Central memory CD8-positive, alpha-beta T cell (primary cell): ENCODE measurements at regions not wholly inside any gene's neighbourhood (a gene's known extent, or its start where the extent isn't known, plus 50 kb on each side); places are given as distances from the start of the nearest gene placed in this dataset.

ENCODE experiments used
- ATAC-seq: fragments of 150-1000 bp; cut with Tn5 transposase; replicated peaks from 2 replicates; pipeline ENCODE4 v1.10.0; 2022; ENCODE audit warnings: mild to moderate bottlenecking, moderate FRiP score, moderate number of reproducible peaks; ENCODE audit not compliant: poor library complexity, severe bottlenecking; ENCODE audit errors: extremely low read depth
- DNase-seq, 2 donors: peaks; one replicate each; pipeline ENCODE4 v3.0.0; 2021; ENCODE audit warnings: low spot score in 2 of 2
- H3K27ac Mint-ChIP-seq: one replicate; pipeline ENCODE4 v1.8.0; 2022; ENCODE audit warnings: low read depth, mild to moderate bottlenecking, moderate library complexity, mixed read lengths
- H3K27me3 Mint-ChIP-seq: one replicate; pipeline ENCODE4 v1.8.0; 2022; ENCODE audit warnings: mixed read lengths
- H3K36me3 Mint-ChIP-seq: one replicate; pipeline ENCODE4 v1.8.0; 2022; ENCODE audit warnings: mild to moderate bottlenecking, moderate library complexity, mixed read lengths; ENCODE audit not compliant: insufficient read depth
- H3K4me1 Mint-ChIP-seq: one replicate; pipeline ENCODE4 v1.8.0; 2022; ENCODE audit warnings: mixed read lengths
- H3K4me3 Mint-ChIP-seq: one replicate; pipeline ENCODE4 v1.8.0; 2022; ENCODE audit warnings: mild to moderate bottlenecking, moderate library complexity, mixed read lengths
- H3K9me3 Mint-ChIP-seq: one replicate; pipeline ENCODE4 v1.8.0; 2022; ENCODE audit warnings: mixed read lengths

- Mint-ChIP-seq H3K4me1 (no peaks in the 10 kb centered on the region), H3K27ac (no peak overlapping the region), H3K4me3 (no peak overlapping the region), H3K9me3 (no peaks in the 10 kb centered on the region), H3K36me3 (no peaks in the 10 kb centered on the region), H3K27me3 (peaks cover 42% of the 10 kb centered on the region)
- DNase-seq (no peak), ATAC-seq (no peak)
These were observed 156.2 kb downstream of the ZBTB18 start for GRCh38 chr1:244207042-244207934.

- Mint-ChIP-seq H3K4me1 (no peaks in the 10 kb centered on the region), H3K27ac (no peak overlapping the region), H3K4me3 (no peak overlapping the region), H3K36me3 (no peaks in the 10 kb centered on the region), H3K27me3 (peaks cover 40% of the 10 kb centered on the region), H3K9me3 (no peaks in the 10 kb centered on the region)
- DNase-seq (no peak), ATAC-seq (no peak)
These were observed 156.8 kb downstream of the ZBTB18 start for GRCh38 chr1:244207935-244208244.

- Mint-ChIP-seq H3K4me3 (no peak overlapping the region), H3K9me3 (no peaks in the 10 kb centered on the region), H3K36me3 (no peaks in the 10 kb centered on the region), H3K4me1 (no peaks in the 10 kb centered on the region), H3K27me3 (peaks cover 26% of the 10 kb centered on the region), H3K27ac (no peak overlapping the region)
- ATAC-seq (no peak), DNase-seq (no peak)
These were observed 158.9 kb downstream of the ZBTB18 start for GRCh38 chr1:244209955-244210354.

GRCh38 chr1:244210884-244211558, 159.9 kb downstream of the ZBTB18 start:
- DNase-seq (no peak), ATAC-seq (no peak)
- H3K9me3 Mint-ChIP-seq: no peaks in the 10 kb centered on the region
- H3K27me3 Mint-ChIP-seq: peaks cover 25% of the 10 kb centered on the region
- H3K4me1 Mint-ChIP-seq: no peaks in the 10 kb centered on the region
- H3K36me3 Mint-ChIP-seq: no peaks in the 10 kb centered on the region
- H3K27ac Mint-ChIP-seq: no peak overlapping the region
- H3K4me3 Mint-ChIP-seq: no peak overlapping the region

GRCh38 chr1:244211559-244211944, 160.5 kb downstream of the ZBTB18 start:
- DNase-seq (no peak), ATAC-seq (no peak)
- Mint-ChIP-seq H3K27ac (no peak overlapping the region), H3K4me3 (no peak overlapping the region), H3K36me3 (no peaks in the 10 kb centered on the region), H3K27me3 (peaks cover 29% of the 10 kb centered on the region), H3K9me3 (no peaks in the 10 kb centered on the region), H3K4me1 (no peaks in the 10 kb centered on the region)

- DNase-seq (no peak), ATAC-seq (no peak)
- Mint-ChIP-seq H3K27me3 (peaks cover 35% of the 10 kb centered on the region), H3K27ac (no peak overlapping the region), H3K36me3 (no peaks in the 10 kb centered on the region), H3K4me3 (no peak overlapping the region), H3K4me1 (no peaks in the 10 kb centered on the region), H3K9me3 (no peaks in the 10 kb centered on the region)
These were observed 161.1 kb downstream of the ZBTB18 start for GRCh38 chr1:244212219-244212618.

GRCh38 chr1:244212797-244213475, 161.9 kb downstream of the ZBTB18 start:
- no peaks in the 10 kb centered on the region for H3K36me3 Mint-ChIP-seq
- no peaks in the 10 kb centered on the region for H3K4me1 Mint-ChIP-seq
- H3K27me3 Mint-ChIP-seq: peaks cover 42% of the 10 kb centered on the region
- no peak overlapping the region for H3K27ac Mint-ChIP-seq
- ATAC-seq (no peak), DNase-seq (no peak)
- H3K9me3 Mint-ChIP-seq: no peaks in the 10 kb centered on the region
- no peak overlapping the region for H3K4me3 Mint-ChIP-seq

GRCh38 chr1:244214009-244214967, 163.2 kb downstream of the ZBTB18 start:
- H3K4me3 Mint-ChIP-seq: no peak overlapping the region
- H3K4me1 Mint-ChIP-seq: no peaks in the 10 kb centered on the region
- no peaks in the 10 kb centered on the region for H3K9me3 Mint-ChIP-seq
- H3K27ac Mint-ChIP-seq: no peak overlapping the region
- no peaks in the 10 kb centered on the region for H3K36me3 Mint-ChIP-seq
- DNase-seq (no peak), ATAC-seq (no peak)
- peaks cover 44% of the 10 kb centered on the region for H3K27me3 Mint-ChIP-seq

- Mint-ChIP-seq H3K4me3 (no peak overlapping the region), H3K27ac (no peak overlapping the region), H3K36me3 (no peaks in the 10 kb centered on the region), H3K9me3 (no peaks in the 10 kb centered on the region), H3K4me1 (no peaks in the 10 kb centered on the region), H3K27me3 (peaks cover 56% of the 10 kb centered on the region)
- ATAC-seq: no peak
- DNase-seq: no peak
These were observed 165.8 kb downstream of the ZBTB18 start for GRCh38 chr1:244216836-244217235.

GRCh38 chr1:244217711-244218110, 166.6 kb downstream of the ZBTB18 start:
- no peak for DNase-seq

GRCh38 chr1:244218220-244218619, 167.1 kb downstream of the ZBTB18 start:
- Mint-ChIP-seq H3K36me3 (no peaks in the 10 kb centered on the region), H3K4me1 (no peaks in the 10 kb centered on the region), H3K27ac (no peak overlapping the region), H3K27me3 (peaks cover 68% of the 10 kb centered on the region), H3K9me3 (no peaks in the 10 kb centered on the region), H3K4me3 (no peak overlapping the region)
- no peak for ATAC-seq
- no peak for DNase-seq

More at GRCh38 chr1:244217711-244218110, 166.6 kb downstream of the ZBTB18 start:
- H3K4me1 Mint-ChIP-seq: no peaks in the 10 kb centered on the region
- H3K36me3 Mint-ChIP-seq: no peaks in the 10 kb centered on the region
- H3K4me3 Mint-ChIP-seq: no peak overlapping the region
- H3K27ac Mint-ChIP-seq: no peak overlapping the region
- peaks cover 63% of the 10 kb centered on the region for H3K27me3 Mint-ChIP-seq
- H3K9me3 Mint-ChIP-seq: no peaks in the 10 kb centered on the region
- no peak for ATAC-seq

GRCh38 chr1:244219149-244219548, 168.1 kb downstream of the ZBTB18 start:
- H3K9me3 Mint-ChIP-seq: no peaks in the 10 kb centered on the region
- H3K4me1 Mint-ChIP-seq: no peaks in the 10 kb centered on the region
- DNase-seq (no peak), ATAC-seq (no peak)
- no peaks in the 10 kb centered on the region for H3K36me3 Mint-ChIP-seq
- peaks cover 71% of the 10 kb centered on the region for H3K27me3 Mint-ChIP-seq
- no peak overlapping the region for H3K27ac Mint-ChIP-seq
- no peak overlapping the region for H3K4me3 Mint-ChIP-seq
